ENCODE measurements at regions not wholly inside any gene's neighbourhood (a gene's known extent, or its start where the extent isn't known, plus 50 kb on each side); places are given as distances from the start of the nearest gene placed in this dataset.

- no peak for TF ChIP-seq CTCF (IDR thresholded peaks at IDR 0.05; ENCODE audit: poor library complexity)
- TF ChIP-seq EZH2phosphoT487 (IDR thresholded peaks at IDR 0.05; ENCODE audit: low read depth, severe bottlenecking, unreplicated experiment), result no peak
- TF ChIP-seq EZH2 (IDR thresholded peaks at IDR 0.05; ENCODE audit: borderline replicate concordance), result no peak
Measured at GRCh38 chr2:2850218-2850755, 519.2 kb upstream of the MYT1L start.
